HG03575 (cell line): ENCODE measurements at regions not wholly inside any gene's neighbourhood (a gene's known extent, or its start where the extent isn't known, plus 50 kb on each side); places are given as distances from the start of the nearest gene placed in this dataset.

Source experiments
- ATAC-seq: cut with Tn5 transposase; IDR thresholded peaks from one replicate; pipeline ENCODE4 v1.9.1; 2021; ENCODE audit not compliant: unreplicated experiment, insufficient number of reproducible peaks, low FRiP score; ENCODE audit errors: extremely low read depth

GRCh38 chr6:141033101-141033500 is 1099.6 kb upstream of the GJE1 start:
- no peak for ATAC-seq

- ATAC-seq: no peak
Measured at GRCh38 chr6:141029908-141030307, 1102.8 kb upstream of the GJE1 start.

- ATAC-seq: no peak
Measured at GRCh38 chr6:141028791-141029280, 1103.9 kb upstream of the GJE1 start.

- ATAC-seq: no peak
Measured at GRCh38 chr6:141026504-141026903, 1106.2 kb upstream of the GJE1 start.

- no peak for ATAC-seq
Measured at GRCh38 chr6:141024526-141024925, 1108.2 kb upstream of the GJE1 start.

- no peak for ATAC-seq
Measured at GRCh38 chr6:141017941-141018340, 1114.8 kb upstream of the GJE1 start.

- no peak for ATAC-seq
Measured at GRCh38 chr6:141000917-141001316, 1131.8 kb upstream of the GJE1 start.

- ATAC-seq: no peak
Measured at GRCh38 chr6:140993515-140993914, 1139.2 kb upstream of the GJE1 start.

GRCh38 chr6:140992678-140993077 is 1140.0 kb upstream of the GJE1 start:
- no peak for ATAC-seq

GRCh38 chr6:140988780-140989179 is 1143.9 kb upstream of the GJE1 start:
- no peak for ATAC-seq

GRCh38 chr6:140987364-140988155 is 1145.2 kb upstream of the GJE1 start:
- no peak for ATAC-seq

GRCh38 chr6:140985679-140986275 is 1146.9 kb upstream of the GJE1 start:
- ATAC-seq: no peak

- no peak for ATAC-seq
Measured at GRCh38 chr6:140980265-140980887, 1152.3 kb upstream of the GJE1 start.

- no peak for ATAC-seq
Measured at GRCh38 chr6:140979642-140980091, 1153.1 kb upstream of the GJE1 start.

GRCh38 chr6:140977403-140977802 is 1155.3 kb upstream of the GJE1 start:
- no peak for ATAC-seq

GRCh38 chr6:140976806-140977205 is 1155.9 kb upstream of the GJE1 start:
- ATAC-seq: no peak

- ATAC-seq: no peak
Measured at GRCh38 chr6:140970485-140970884, 1162.2 kb upstream of the GJE1 start.

- ATAC-seq: no peak
Measured at GRCh38 chr6:140968062-140968461, 1164.7 kb upstream of the GJE1 start.

GRCh38 chr6:140966676-140967075 is 1166.0 kb upstream of the GJE1 start:
- ATAC-seq: no peak

GRCh38 chr6:140960566-140960965 is 1172.2 kb upstream of the GJE1 start:
- no peak for ATAC-seq
